ENCODE measurements at regions not wholly inside any gene's neighbourhood (a gene's known extent, or its start where the extent isn't known, plus 50 kb on each side); places are given as distances from the start of the nearest gene placed in this dataset.

DNA sequence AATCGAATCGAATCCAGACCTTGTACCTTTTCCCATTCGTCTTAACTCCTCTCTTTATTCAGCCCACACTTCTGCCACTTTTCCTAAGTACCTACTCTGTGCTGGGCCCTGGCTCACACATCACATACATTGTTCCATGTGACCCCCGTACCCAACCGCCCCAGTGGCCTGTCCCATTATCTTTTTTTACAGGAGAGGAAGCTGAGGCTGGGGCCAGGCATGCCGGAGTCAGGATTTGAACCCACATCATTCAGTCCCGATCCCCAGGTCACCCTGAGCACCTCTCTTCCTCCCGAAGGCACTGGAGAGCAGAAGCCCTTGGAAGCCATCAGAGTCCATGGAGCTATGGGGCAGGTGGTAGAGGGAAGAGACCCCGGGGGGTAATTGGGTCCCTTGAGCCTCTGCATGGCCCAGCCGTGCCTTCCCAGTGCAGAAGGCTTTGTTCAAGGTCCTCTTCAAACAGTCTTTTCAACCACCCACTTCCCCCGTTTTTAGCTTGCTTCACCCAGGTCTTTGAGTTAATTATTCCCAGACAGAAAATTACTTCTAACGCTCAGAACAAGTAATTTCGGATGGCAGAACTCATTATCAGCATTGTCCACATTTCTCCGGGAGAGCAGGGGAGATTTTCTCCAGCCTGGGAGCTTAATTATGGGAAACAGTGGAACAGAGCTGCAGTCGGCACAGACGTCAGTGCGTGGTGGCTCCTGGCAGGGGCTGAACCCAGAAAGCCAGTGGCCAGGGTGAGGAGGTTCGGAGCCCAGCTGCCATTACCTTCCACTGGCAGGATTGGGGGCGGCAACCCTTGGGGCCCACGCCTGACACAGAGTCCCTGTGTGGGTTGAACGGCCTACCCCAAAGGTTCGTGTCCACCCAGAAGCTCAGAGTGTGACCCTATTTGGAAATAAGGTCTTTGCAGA, 82.4 kb upstream of the RTL6 start:
- intact Hi-C loops (cut with DNase I): no loop called here
- DNase-seq: peak in 4 of 10 donors; percentile 6 to 59 (median 31)

DNA sequence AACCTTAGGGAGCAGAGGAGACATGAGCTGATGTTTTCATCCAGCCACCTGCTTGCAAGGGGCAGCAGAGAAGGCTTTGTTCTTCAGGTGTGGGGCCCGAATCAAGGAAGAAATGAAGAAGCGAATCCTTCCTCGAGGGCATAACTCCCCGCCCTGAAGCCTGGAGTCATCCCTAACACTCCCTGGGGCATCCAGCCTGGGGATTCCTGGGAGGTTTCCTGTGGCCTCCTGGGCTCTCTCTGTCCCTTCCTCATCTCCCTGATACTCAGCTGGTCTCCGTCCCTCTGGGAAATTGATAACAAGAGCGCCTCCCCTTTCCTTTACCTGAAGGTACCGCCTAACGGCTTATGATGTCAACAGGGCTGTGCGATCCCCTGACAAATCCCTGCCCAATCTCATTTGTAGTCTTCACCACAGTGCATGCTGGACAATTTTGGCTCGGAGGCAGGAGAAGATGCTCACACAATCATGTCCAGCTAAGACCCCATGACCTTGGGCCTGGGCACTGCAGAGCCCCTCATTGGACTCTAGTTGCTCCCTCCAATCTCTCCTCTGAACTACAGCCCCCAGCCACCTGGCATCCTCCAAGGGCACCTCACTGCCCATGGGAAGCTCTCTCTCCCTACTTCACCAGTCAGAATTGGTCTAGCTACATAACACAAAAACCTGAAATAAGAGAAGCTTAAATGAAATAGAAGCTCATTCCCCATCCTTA, 80.6 kb upstream of the RTL6 start:
- peak in 3 of 10 donors; percentile 1 to 22 (median 13) for DNase-seq
- intact Hi-C loops (cut with DNase I): no loop called here

DNA sequence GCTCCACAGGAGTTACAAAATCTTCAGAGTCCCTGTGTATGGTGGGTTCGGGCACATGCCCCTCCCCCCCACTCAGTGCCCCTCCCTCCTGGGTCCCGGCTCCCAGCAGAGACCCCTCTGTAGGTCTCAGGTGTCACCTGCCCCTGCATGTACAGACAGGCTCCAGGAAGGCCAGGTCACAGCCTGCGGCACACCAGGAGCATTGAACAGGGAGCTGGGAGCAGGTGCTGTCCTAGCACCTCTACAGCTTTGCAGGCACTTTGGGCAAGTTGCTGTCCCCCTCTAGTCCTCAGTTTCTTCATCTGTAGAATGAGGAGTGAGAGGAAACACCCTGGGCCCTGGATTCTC, 80.1 kb upstream of the RTL6 start:
- peak in 1 of 10 donors; percentile 49 for DNase-seq
- intact Hi-C loops (cut with DNase I): no loop called here

DNA sequence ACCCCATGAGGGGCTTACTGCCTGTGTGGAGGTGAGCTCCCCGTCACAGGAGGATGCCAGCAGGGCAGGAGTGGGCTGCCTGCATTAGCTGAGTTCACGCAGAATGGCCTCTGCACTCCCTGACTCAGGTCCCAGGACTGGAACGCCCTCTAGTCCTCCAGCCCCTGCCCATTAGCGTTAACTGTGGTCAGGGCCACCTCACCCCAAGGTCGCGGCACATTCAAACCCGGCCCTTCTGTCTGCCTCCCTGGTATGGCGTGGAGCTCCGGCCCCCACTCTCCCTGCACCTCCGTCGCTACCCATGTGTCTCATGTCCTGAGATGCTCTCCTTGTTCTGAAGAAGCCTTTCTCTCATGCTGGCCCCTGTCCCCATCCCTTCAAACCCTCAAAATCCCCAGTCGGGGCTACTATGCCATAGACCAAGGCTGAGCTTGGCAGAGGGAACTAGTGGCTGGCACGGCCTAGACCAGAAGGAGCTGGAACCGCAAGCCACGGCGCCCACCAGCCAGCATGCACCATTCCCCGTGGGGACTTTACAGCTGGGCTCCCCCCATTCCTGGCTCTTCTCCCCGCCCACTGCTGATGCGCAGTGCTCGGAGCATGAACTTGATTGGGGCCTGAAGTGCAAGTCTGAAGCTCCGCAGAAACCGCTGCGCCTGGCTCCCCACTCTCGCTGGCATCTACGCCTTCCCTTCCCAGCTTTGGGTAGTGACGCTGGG, 79.5 kb upstream of the RTL6 start:
- intact Hi-C loops (cut with DNase I): no loop called here

GRCh38 chr22:44576311-44577260, 78.6 kb upstream of the RTL6 start:
- peak in 5 of 10 donors; percentile 0 to 73 (median 39) for DNase-seq
- intact Hi-C loops (cut with DNase I): no loop called here

More for the DNA sequence above, 79.5 kb upstream of the RTL6 start:
- DNase-seq: peak in 4 of 10 donors; percentile 1 to 77 (median 37)

DNA sequence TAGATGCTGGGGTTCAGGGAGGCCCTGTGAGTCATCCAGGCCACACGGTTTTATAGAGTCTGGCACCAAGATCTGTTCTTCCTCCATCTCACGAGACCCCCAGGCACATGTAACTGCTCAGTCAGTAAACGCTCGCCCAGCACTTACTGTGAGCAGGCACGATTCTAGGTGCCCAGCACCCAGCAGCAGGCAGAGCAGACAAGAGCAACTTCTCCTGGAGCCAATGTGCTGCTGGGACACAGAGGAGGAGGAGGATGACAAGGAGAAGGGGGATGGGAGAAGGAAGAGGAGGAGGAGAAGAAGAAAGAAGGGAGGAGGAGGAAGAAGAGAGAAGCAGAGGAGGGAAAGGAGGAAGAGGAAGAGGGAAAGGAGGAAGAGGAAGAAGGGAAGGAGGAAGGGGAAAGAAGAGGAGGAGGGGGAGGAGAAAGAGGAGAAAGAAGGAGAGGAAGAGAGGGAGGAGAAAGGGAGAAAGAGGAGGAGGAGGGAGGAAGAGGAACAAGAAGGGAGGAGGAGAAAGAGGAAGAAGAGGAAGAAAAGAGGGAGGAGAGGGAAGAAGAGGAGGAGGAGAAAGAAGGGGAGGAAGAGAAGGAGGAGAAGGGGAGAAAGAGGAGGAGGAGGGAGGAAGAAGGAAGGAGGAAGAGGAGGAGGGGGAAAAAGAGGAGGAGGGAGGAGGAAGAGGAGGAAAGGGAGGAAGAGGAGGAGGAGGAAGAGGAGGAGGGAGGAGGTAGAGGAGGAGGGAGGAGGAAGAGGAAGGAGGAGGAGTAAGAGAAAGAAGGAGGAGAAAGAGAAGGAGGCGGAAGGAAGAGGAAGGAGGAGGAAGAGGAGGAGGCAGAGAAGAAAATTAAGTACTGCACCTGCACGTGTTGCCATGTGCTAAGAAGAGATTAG, 77.6 kb upstream of the RTL6 start:
- intact Hi-C loops (cut with DNase I): no loop called here
- DNase-seq: peak in 2 of 10 donors; percentile 3 to 61

- DNase-seq: peak in 3 of 10 donors; percentile 14 to 57 (median 45)
- intact Hi-C loops (cut with DNase I): no loop called here
These were observed 76.8 kb upstream of the RTL6 start for GRCh38 chr22:44574640-44575380.

DNA sequence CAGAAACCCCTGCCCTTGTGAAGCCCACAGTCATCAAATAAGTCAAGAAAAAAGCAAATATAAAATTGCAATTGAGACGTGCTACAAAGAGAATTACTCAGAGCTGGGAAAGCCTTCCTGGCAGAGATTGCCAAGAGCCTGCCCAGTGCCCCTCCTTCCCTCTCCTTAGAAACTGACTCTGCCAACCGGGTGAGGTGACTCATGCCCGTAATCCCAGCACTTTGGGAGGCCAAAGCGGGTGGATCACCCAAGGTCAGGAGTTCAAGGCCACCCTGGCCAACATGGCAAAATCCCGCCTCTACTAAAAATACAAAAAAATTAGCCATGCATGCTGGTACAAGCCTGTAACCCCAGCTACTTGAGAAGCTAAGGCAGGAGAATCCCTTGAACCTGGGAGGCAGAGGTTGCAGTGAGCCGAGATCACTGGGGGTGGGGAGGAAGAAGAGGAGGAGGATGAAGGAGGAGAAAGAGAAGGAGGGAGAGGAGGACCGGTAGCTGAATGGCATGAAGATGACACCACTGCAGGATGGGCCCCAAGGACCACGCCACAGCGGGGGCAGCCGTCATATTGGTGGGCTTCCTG, 76.1 kb upstream of the RTL6 start:
- peak in 4 of 10 donors; percentile 6 to 80 (median 56) for DNase-seq
- intact Hi-C loops (cut with DNase I): no loop called here

- peak in 4 of 10 donors; percentile 1 to 66 (median 14) for DNase-seq
- intact Hi-C loops (cut with DNase I): no loop called here
These were observed 75.4 kb upstream of the RTL6 start for GRCh38 chr22:44573451-44573850.

DNA sequence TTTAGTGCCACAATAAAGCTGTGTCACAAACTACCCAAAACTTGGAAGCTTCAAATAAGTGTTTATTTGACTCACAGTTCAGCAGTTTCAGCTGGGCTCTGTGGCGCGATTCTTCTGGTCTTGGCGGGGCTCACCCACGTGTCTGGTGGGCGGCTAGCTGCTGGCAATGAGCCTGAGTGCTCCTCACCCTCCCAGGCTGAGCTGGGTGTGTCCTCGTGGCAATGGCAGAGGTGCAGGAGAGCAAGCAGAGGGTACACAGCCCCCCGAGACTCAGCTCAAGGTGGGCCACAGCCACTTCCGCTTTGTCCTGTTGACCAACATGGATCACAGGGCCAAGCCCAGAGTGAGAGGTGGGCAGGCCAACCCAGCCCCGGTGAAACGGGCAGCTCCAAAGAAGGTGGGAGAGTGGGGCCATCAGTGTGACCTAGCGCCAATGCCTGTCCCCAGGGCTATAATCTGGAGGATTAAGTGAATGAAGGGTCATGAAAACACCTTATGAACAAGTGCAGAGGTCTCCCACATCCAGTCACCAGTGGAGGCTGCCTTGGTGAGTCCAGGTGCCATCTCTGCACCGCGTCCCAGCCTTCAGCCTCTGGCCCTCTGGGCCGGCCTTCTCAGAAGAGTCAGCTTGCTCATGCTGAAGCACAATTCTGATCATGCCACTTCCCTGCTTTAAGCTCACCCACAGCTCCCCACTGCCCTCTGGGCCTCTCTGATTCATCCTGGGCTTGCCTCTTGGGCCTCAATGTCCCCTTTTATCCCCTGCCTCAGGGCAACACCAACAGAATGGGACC, 74.6 kb upstream of the RTL6 start:
- DNase-seq: peak in 4 of 10 donors; percentile 3 to 55 (median 48)
- intact Hi-C loops (cut with DNase I): no loop called here

DNA sequence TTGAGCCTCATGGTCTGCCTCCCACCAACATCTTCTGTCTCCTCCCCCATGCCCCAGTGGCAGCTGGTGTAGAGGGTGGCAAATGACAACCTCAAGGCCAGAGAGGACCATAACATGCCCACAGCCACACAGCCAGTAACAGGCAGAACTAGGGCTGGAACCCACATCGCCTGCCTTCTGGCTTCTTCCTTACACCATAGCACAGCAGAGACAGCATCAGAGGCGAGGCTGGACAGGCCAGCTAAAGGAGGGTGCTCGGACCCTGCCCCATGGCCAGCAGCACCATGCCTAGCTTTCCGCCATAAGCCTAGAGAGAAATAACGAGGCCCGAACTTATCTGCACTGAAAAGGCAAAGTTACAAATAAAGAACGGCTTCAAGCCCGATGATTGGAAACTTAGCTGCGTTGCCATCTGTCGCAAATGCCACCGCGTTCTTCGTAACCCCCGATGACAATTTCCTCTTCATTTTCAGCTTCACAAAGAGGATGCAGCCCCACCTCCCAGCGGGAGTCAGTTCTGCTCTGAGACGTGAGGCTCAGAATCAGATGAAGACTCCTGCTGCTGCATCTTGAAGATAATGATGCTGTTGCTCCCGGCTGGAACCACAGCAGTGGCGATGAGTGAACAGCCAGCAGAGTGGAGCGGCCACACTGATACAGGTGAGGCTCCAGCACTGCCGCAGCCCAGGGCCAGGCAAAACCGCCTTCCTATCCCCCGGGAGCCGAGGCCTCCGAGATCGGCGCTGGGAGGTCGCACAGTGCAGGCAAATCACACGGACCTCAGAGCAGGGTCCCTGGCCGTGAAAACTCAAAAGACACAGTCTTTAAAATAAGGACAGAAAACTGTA, 73.8 kb upstream of the RTL6 start:
- intact Hi-C loops (cut with DNase I): no loop called here
- peak in 4 of 10 donors; percentile 1 to 80 (median 56) for DNase-seq

DNA sequence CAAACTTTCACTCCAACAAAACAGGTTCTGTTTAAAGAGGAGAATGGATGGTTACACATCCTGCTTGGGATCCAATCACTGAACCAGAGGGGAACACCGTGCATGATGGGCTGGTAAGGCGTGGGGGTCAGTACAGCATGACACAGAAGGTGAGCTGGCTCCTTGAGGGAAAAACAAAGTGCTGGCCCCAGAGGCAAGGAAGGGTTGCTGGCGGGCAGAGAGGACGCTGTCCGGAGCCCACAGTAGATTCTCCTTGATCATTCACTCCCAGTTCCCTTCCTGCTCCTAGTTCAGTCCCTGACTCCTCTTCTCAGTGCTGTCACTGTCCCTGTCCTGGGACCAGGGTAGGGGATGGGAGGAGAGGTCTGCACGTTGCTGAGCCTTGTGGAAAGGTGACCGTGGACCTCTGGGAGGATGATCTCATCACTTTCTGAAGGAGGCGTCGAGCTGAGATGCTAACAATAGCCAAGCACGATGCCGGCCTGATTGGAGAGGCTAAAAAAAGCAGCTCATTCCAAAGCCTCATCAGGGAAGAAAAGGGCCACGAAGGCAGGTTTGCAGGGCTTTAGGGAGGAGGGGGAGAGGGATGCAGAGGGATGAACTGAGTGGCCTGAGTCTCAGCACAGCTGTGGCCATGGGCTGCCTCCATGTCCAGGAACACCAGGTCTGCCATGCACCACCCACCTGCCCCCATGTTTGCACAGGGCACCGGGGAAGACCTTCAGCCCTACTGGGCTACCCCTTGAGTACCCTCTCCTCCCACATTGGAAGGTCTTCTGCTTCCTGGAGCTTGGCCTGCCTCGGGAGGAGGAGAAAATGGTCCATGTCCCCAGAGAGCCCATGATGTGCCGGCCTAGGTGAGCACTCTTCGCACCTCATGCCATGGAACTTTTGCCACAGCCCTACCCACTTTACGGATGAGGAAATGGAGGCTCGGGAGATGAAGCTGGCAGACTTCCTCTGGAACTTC, 72.7 kb upstream of the RTL6 start:
- peak in 4 of 10 donors; percentile 7 to 70 (median 60) for DNase-seq
- intact Hi-C loops (cut with DNase I): no loop called here

- DNase-seq: peak in 4 of 10 donors; percentile 5 to 63 (median 54)
- intact Hi-C loops (cut with DNase I): no loop called here
These were observed 71.5 kb upstream of the RTL6 start for GRCh38 chr22:44569561-44569991.

DNA sequence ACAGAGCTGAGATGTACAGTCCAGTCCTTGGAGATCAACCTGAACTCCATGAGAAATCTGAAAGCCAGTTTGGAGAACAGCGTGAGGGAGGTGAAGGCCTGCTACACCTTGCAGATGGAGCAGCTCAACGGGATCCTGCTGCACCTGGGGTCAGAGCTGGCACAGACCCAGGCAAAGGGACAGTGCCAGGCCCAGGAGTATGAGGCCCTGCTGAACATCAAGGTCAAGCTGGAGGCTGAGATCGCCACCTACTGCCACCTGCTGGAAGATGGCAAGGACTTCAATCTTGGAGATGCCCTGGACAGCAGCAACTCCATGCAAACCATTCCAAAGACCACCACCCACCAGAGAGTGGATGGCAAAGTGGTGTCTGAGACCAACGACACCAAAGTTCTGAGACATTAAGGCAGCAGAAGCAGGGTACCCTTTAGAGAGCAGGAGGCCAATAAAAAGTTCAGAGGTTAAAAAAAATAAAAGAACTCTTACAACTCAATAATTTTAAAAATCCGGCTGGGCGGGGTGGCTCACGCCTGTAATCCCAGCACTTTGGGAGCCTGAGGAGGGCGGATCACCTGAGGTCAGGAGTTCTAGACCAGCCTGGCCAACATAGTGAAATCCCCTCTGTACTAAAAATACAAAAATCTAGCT, 69.9 kb upstream of the RTL6 start:
- intact Hi-C loops (cut with DNase I): no loop called here
- peak in 3 of 10 donors; percentile 15 to 61 (median 18) for DNase-seq

Measured in posterior cingulate gyrus (tissue), 11 donors.